ENCODE measurements at regions not wholly inside any gene's neighbourhood (a gene's known extent, or its start where the extent isn't known, plus 50 kb on each side); places are given as distances from the start of the nearest gene placed in this dataset.

DNA sequence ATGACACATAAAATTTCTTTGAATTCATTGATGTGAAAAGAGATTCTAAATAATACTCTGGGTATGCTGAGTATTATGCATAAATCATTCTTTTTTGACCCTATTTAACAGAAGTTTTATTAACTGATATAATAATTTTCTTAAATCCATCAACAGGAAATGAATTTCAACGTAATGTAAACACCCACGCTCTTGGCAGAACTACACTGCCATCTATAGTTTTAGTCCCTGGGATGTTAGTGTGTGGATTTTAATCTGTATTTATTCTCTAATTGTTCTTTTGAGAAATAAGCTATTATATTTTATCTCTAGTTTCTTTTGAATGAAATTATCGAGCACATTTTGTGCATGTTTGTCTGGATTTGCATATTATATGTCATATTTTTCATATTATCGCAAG is 666.8 kb upstream of the NDST4 start:
- DNase-seq (ENCODE audit: low spot score in 2 of 2) (no peak), ATAC-seq (no peak)
- Mint-ChIP-seq H3K4me3 (no peak overlapping the region), H3K9me3 (no peaks in the 10 kb centered on the region), H3K27ac (no peak overlapping the region), H3K4me1 (peaks cover 7% of the 10 kb centered on the region), H3K36me3 (no peaks in the 10 kb centered on the region)

- no peak for ATAC-seq
- Mint-ChIP-seq H3K4me1 (no peaks in the 10 kb centered on the region), H3K36me3 (no peaks in the 10 kb centered on the region), H3K27ac (no peak overlapping the region), H3K9me3 (peaks cover 3% of the 10 kb centered on the region), H3K4me3 (no peak overlapping the region)
- no peak for DNase-seq (ENCODE audit: low spot score in 2 of 2)
These were observed 656.7 kb upstream of the NDST4 start for GRCh38 chr4:115770046-115770543.

- DNase-seq (ENCODE audit: low spot score in 2 of 2) (no peak), ATAC-seq (no peak)
- Mint-ChIP-seq H3K36me3 (no peaks in the 10 kb centered on the region), H3K27ac (no peak overlapping the region), H3K9me3 (peaks cover 3% of the 10 kb centered on the region), H3K4me1 (no peaks in the 10 kb centered on the region), H3K4me3 (no peak overlapping the region)
These were observed 656.0 kb upstream of the NDST4 start for GRCh38 chr4:115769396-115769795.

- no peak for ATAC-seq
- no peak overlapping the region for H3K27ac Mint-ChIP-seq
- DNase-seq (ENCODE audit: low spot score in 2 of 2): no peak
- no peak overlapping the region for H3K4me3 Mint-ChIP-seq
- no peaks in the 10 kb centered on the region for H3K4me1 Mint-ChIP-seq
- H3K36me3 Mint-ChIP-seq: no peaks in the 10 kb centered on the region
- H3K9me3 Mint-ChIP-seq: peaks cover 3% of the 10 kb centered on the region
These were observed 649.6 kb upstream of the NDST4 start for GRCh38 chr4:115763051-115763450.

DNA sequence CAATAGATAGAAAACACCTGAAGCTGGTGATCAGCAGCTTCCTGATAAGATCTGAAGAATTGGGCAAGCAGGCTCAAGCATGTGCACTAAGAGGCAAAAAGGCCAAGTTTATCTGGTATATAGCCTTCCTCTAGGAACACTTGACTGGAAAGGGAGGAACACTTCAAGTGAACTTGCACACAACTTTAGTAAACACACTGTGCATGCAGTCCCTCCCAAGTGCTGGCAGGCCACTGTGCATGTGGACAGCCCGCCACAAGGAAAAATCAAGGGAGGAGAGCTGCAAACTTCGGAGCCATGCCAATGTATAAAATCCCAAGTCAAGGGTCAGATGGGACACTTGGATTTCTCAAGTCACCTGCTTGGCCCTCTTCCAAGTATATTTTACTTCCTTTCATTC is 645.8 kb upstream of the NDST4 start:
- no peak overlapping the region for H3K27ac Mint-ChIP-seq
- no peaks in the 10 kb centered on the region for H3K4me1 Mint-ChIP-seq
- H3K36me3 Mint-ChIP-seq: no peaks in the 10 kb centered on the region
- ATAC-seq (no peak), DNase-seq (ENCODE audit: low spot score in 2 of 2) (no peak)
- H3K4me3 Mint-ChIP-seq: no peak overlapping the region
- H3K9me3 Mint-ChIP-seq: no peaks in the 10 kb centered on the region

- H3K9me3 Mint-ChIP-seq: peaks cover 7% of the 10 kb centered on the region
- no peaks in the 10 kb centered on the region for H3K4me1 Mint-ChIP-seq
- DNase-seq (ENCODE audit: low spot score in 2 of 2): no peak
- H3K27ac Mint-ChIP-seq: no peak overlapping the region
- no peak for ATAC-seq
- H3K4me3 Mint-ChIP-seq: no peak overlapping the region
- H3K36me3 Mint-ChIP-seq: no peaks in the 10 kb centered on the region
These were observed 636.0 kb upstream of the NDST4 start for GRCh38 chr4:115749404-115749803.

- H3K36me3 Mint-ChIP-seq: no peaks in the 10 kb centered on the region
- H3K9me3 Mint-ChIP-seq: no peaks in the 10 kb centered on the region
- H3K4me1 Mint-ChIP-seq: no peaks in the 10 kb centered on the region
- no peak overlapping the region for H3K27ac Mint-ChIP-seq
- no peak for DNase-seq (ENCODE audit: low spot score in 2 of 2)
- ATAC-seq: no peak
- H3K4me3 Mint-ChIP-seq: no peak overlapping the region
These were observed 627.4 kb upstream of the NDST4 start for GRCh38 chr4:115740806-115741205.

GRCh38 chr4:115729739-115730266 is 616.4 kb upstream of the NDST4 start:
- Mint-ChIP-seq H3K36me3 (no peaks in the 10 kb centered on the region), H3K4me1 (no peaks in the 10 kb centered on the region), H3K27ac (no peak overlapping the region), H3K9me3 (peaks cover 7% of the 10 kb centered on the region), H3K4me3 (no peak overlapping the region)
- DNase-seq (ENCODE audit: low spot score in 2 of 2): no peak
- no peak for ATAC-seq

DNA sequence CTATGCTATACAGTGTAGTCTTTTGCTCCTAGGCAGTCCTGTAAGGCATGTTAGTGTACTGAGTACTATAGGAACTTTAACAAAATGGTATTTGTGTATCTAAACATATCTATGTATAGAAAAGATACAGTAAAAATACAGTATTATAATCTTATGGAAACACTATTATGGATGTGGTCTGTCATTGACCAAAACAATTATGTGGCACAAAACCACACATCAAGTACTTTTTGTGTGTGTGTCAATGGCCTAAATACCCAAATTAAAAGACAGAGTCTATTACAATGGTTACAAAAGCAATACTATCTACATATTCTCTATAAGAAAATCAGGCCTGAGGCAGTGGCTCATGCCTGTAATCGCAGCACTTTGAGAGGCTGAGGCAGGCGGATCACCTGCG is 610.2 kb upstream of the NDST4 start:
- Mint-ChIP-seq H3K36me3 (no peaks in the 10 kb centered on the region), H3K9me3 (peaks cover 7% of the 10 kb centered on the region), H3K27ac (no peak overlapping the region), H3K4me1 (no peaks in the 10 kb centered on the region), H3K4me3 (no peak overlapping the region)
- DNase-seq (ENCODE audit: low spot score in 2 of 2) (no peak), ATAC-seq (no peak)

DNA sequence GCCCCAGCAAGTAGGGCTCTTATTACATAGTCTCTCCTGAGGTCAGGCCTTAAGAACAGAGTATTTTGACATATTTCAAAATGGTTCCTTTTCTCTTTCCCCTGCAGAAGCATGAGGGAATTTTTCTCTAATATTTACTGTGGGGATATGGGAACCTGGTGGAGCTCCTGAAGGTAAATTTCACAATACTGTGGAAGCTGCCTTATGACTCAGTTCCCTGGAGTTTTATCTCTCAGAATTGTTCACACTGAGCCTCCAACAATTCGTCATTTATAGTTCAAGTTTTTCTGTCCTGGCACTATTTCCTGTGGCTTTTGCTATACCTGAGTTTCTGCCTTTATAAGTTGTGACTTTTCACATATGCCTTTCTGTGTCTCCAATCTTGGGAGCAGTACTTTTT is 607.2 kb upstream of the NDST4 start:
- no peak overlapping the region for H3K4me3 Mint-ChIP-seq
- no peaks in the 10 kb centered on the region for H3K4me1 Mint-ChIP-seq

GRCh38 chr4:115711575-115711974 is 598.2 kb upstream of the NDST4 start:
- DNase-seq (ENCODE audit: low spot score in 2 of 2) (no peak), ATAC-seq (no peak)
- no peak overlapping the region for H3K27ac Mint-ChIP-seq
- no peaks in the 10 kb centered on the region for H3K4me1 Mint-ChIP-seq
- H3K4me3 Mint-ChIP-seq: no peak overlapping the region
- H3K36me3 Mint-ChIP-seq: no peaks in the 10 kb centered on the region
- peaks cover 8% of the 10 kb centered on the region for H3K9me3 Mint-ChIP-seq

More for the DNA sequence above, 607.2 kb upstream of the NDST4 start:
- H3K9me3 Mint-ChIP-seq: peaks cover 6% of the 10 kb centered on the region
- no peaks in the 10 kb centered on the region for H3K36me3 Mint-ChIP-seq
- no peak overlapping the region for H3K27ac Mint-ChIP-seq
- ATAC-seq (no peak), DNase-seq (ENCODE audit: low spot score in 2 of 2) (no peak)

GRCh38 chr4:115688961-115689360 is 575.5 kb upstream of the NDST4 start:
- Mint-ChIP-seq H3K27ac (no peak overlapping the region), H3K4me1 (no peaks in the 10 kb centered on the region), H3K9me3 (no peaks in the 10 kb centered on the region), H3K36me3 (no peaks in the 10 kb centered on the region), H3K4me3 (no peak overlapping the region)
- DNase-seq (ENCODE audit: low spot score in 2 of 2) (no peak), ATAC-seq (no peak)

DNA sequence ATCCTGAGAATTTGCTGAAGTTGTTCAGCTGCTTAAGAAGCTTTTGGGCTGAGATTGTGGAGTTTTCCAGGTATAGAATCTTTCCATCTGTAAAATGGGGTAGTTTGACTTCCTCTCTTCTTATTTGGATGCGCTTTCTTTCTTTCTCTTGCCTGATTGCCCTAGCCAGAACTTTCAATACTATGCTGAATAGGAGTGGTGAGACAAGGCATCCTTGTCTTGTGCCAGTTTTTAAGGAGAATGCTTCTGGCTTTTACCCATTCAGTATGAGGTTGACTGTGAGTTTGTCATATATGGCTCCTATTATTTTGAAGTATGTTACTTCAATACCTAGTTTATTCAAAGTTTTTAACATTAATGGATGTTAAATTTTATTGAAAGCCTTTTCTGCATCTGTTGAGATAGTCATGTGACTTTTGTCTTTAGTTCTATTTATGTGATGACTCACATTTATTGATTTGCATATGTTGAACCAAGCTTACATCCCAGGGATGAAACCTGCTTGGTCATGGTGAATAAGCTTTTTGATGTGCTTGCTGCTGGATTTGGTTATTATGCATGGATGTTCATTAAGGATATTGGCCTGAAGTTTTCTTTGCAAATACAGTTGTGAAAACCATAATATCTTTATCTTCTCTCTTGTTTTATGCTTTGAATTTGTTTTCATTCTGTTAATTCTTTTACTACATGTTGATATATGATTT is 573.8 kb upstream of the NDST4 start:
- Mint-ChIP-seq H3K36me3 (no peaks in the 10 kb centered on the region), H3K9me3 (no peaks in the 10 kb centered on the region), H3K27ac (no peak overlapping the region), H3K4me3 (no peak overlapping the region), H3K4me1 (no peaks in the 10 kb centered on the region)
- DNase-seq (ENCODE audit: low spot score in 2 of 2) (no peak), ATAC-seq (no peak)

- peak; percentile 28 for ATAC-seq
- H3K27ac Mint-ChIP-seq: no peak overlapping the region
- no peak for DNase-seq (ENCODE audit: low spot score in 2 of 2)
- H3K36me3 Mint-ChIP-seq: no peaks in the 10 kb centered on the region
- H3K4me1 Mint-ChIP-seq: no peaks in the 10 kb centered on the region
- peaks cover 3% of the 10 kb centered on the region for H3K9me3 Mint-ChIP-seq
- no peak overlapping the region for H3K4me3 Mint-ChIP-seq
These were observed 565.1 kb upstream of the NDST4 start for GRCh38 chr4:115678425-115678941.

DNA sequence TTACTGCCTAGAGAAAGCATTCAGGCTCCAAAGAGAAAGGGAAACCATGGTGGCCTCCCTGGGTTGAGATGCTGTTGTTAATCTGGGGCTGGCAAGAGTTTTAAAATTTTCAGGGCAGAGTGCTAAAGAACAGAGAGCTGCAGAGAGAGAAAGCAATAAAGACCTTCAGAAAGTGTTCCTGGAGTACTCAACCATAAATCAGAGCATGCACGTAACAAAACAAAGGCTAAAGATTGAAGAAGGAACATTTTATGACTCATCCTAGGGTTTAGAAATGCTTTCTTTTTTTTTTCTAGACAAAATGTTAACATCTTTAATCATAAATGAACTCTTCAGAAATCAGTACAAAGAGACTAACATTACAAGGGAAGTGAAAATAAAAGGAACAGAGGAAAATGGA is 562.3 kb upstream of the NDST4 start:
- DNase-seq (ENCODE audit: low spot score in 2 of 2) (no peak), ATAC-seq (no peak)
- H3K27ac Mint-ChIP-seq: no peak overlapping the region
- H3K9me3 Mint-ChIP-seq: peaks cover 3% of the 10 kb centered on the region
- no peak overlapping the region for H3K4me3 Mint-ChIP-seq
- no peaks in the 10 kb centered on the region for H3K4me1 Mint-ChIP-seq
- H3K36me3 Mint-ChIP-seq: no peaks in the 10 kb centered on the region

GRCh38 chr4:115674485-115674884 is 561.1 kb upstream of the NDST4 start:
- no peak for DNase-seq (ENCODE audit: low spot score in 2 of 2)
- ATAC-seq: no peak
- no peaks in the 10 kb centered on the region for H3K4me1 Mint-ChIP-seq
- no peak overlapping the region for H3K27ac Mint-ChIP-seq
- no peaks in the 10 kb centered on the region for H3K36me3 Mint-ChIP-seq
- peaks cover 3% of the 10 kb centered on the region for H3K9me3 Mint-ChIP-seq
- H3K4me3 Mint-ChIP-seq: no peak overlapping the region

All from stimulated activated effector memory CD8-positive, alpha-beta T cell treated with anti-CD3 and anti-CD28 coated beads, Interleukin-12 subunit alpha, Interleukin-12 subunit beta, amount 100 ng/mL, for 72 hours (primary cell).